ENCODE measurements at regions not wholly inside any gene's neighbourhood (a gene's known extent, or its start where the extent isn't known, plus 50 kb on each side); places are given as distances from the start of the nearest gene placed in this dataset.

- no peak for TF ChIP-seq BHLHE40 (IDR thresholded peaks at IDR 0.05; ENCODE audit: low read length)
- no peak for TF ChIP-seq SP1 (IDR thresholded peaks at IDR 0.05)
- no peak for TF ChIP-seq SP1 (CRISPR knock-in tag; IDR thresholded peaks at IDR 0.05)
- no peak for TF ChIP-seq SMYD3 (CRISPR knock-in tag; IDR thresholded peaks at IDR 0.05)
- no peak for TF ChIP-seq POGK (CRISPR knock-in tag; conservative IDR thresholded peaks at IDR 0.05)
- no peak for TF ChIP-seq FOXM1 (CRISPR knock-in tag; IDR thresholded peaks at IDR 0.05)
- no peak for TF ChIP-seq BCL6 (CRISPR knock-in tag; IDR thresholded peaks at IDR 0.05)
- TF ChIP-seq CTCF (CRISPR knock-in tag; IDR thresholded peaks at IDR 0.05), result no peak
- no peak for TF ChIP-seq FOSL2 (CRISPR knock-in tag; IDR thresholded peaks at IDR 0.05)
- TF ChIP-seq NFYB (CRISPR knock-in tag; IDR thresholded peaks at IDR 0.05), result no peak
- no peak for TF ChIP-seq EP300 (IDR thresholded peaks at IDR 0.05; ENCODE audit: low read depth in 2 of 2, low read length in 2 of 2)
- TF ChIP-seq EP300 (CRISPR knock-in tag; IDR thresholded peaks at IDR 0.05; ENCODE audit: borderline replicate concordance), result no peak
- no peak for TF ChIP-seq ZNF790 (CRISPR knock-in tag; IDR thresholded peaks at IDR 0.05; ENCODE audit: borderline replicate concordance)
Observed at GRCh38 chr5:8767111-8767510, 778.8 kb downstream of the SEMA5A start.
